HepG2 (cell line): ENCODE measurements at regions not wholly inside any gene's neighbourhood (a gene's known extent, or its start where the extent isn't known, plus 50 kb on each side); places are given as distances from the start of the nearest gene placed in this dataset.
A peak's percentile ranks its signal among the peaks of the same experiment; 100 is the strongest.

Source experiments
- AGO1 ChIP-seq: fragments of 200-400 bp; formaldehyde crosslinking; IDR thresholded peaks from 2 replicates; pipeline ENCODE4 v1.6.1; 2017; ENCODE audit warnings: mild to moderate bottlenecking, low read depth, low read length, moderate library complexity; ENCODE audit not compliant: poor library complexity, severe bottlenecking
- ARNTL ChIP-seq: sonication (generic); formaldehyde crosslinking; IDR thresholded peaks from 2 replicates; pipeline ENCODE4 v1.4.0; 2020; ENCODE audit warnings: mild to moderate bottlenecking, missing genetic modification reagents
- ATRX ChIP-seq: sonication (generic); formaldehyde crosslinking; IDR thresholded peaks from 2 replicates; pipeline ENCODE4 v1.4.0; 2020; ENCODE audit warnings: missing genetic modification reagents, borderline replicate concordance
- E2F1 ChIP-seq: sonication (generic); formaldehyde crosslinking; IDR thresholded peaks from 2 replicates; pipeline ENCODE4 v1.5.0; 2020; ENCODE audit warnings: missing genetic modification reagents
- ELF3 ChIP-seq: IDR thresholded peaks from 2 replicates; pipeline ENCODE4 v1.6.1; 2016; ENCODE audit warnings: missing genetic modification reagents, missing compliant biosample characterization
- GTF3A ChIP-seq: sonication (generic); formaldehyde crosslinking; conservative IDR thresholded peaks from 2 replicates; pipeline ENCODE4 v1.4.0; 2020; ENCODE audit warnings: mild to moderate bottlenecking, missing genetic modification reagents
- GZF1 ChIP-seq: sonication (generic); formaldehyde crosslinking; IDR thresholded peaks from 2 replicates; pipeline ENCODE4 v1.5.1; 2020; ENCODE audit warnings: mild to moderate bottlenecking, missing genetic modification reagents
- JUN ChIP-seq: sonication (generic); formaldehyde crosslinking; IDR thresholded peaks from 2 replicates; pipeline ENCODE4 v1.4.0; 2020; ENCODE audit warnings: mild to moderate bottlenecking, missing genetic modification reagents
- KDM1A ChIP-seq: IDR thresholded peaks from 2 replicates; pipeline ENCODE4 v1.6.1; 2016; ENCODE audit warnings: missing compliant biosample characterization
- KDM2A ChIP-seq: sonication (generic); formaldehyde crosslinking; IDR thresholded peaks from 2 replicates; pipeline ENCODE4 v1.4.0; 2020; ENCODE audit warnings: low read depth, missing genetic modification reagents, borderline replicate concordance
- KLF15 ChIP-seq: sonication (generic); formaldehyde crosslinking; IDR thresholded peaks from 2 replicates; pipeline ENCODE4 v1.8.1; 2023; ENCODE audit warnings: borderline replicate concordance, mild to moderate bottlenecking, inconsistent platforms, missing genetic modification reagents, mixed read lengths
- MIER3 ChIP-seq: IDR thresholded peaks from 2 replicates; pipeline ENCODE4 v1.6.1; 2016; ENCODE audit warnings: missing compliant biosample characterization, borderline replicate concordance
- PAXIP1 ChIP-seq: sonication (generic); formaldehyde crosslinking; conservative IDR thresholded peaks from 2 replicates; pipeline ENCODE4 v1.4.0; 2020; ENCODE audit warnings: mild to moderate bottlenecking, missing genetic modification reagents, moderate library complexity
- REL ChIP-seq: sonication (generic); formaldehyde crosslinking; conservative IDR thresholded peaks from 2 replicates; pipeline ENCODE4 v1.8.0; 2022; ENCODE audit warnings: mild to moderate bottlenecking, missing genetic modification reagents, moderate library complexity
- SIX4 ChIP-seq: sonication (generic); formaldehyde crosslinking; IDR thresholded peaks from 2 replicates; pipeline ENCODE4 v1.4.0; 2020; ENCODE audit warnings: missing genetic modification reagents
- SP5 ChIP-seq: IDR thresholded peaks from 2 replicates; pipeline ENCODE4 v1.6.1; 2016; ENCODE audit warnings: low read depth, borderline replicate concordance
- TRIM24 ChIP-seq: sonication (generic); formaldehyde crosslinking; IDR thresholded peaks from 2 replicates; pipeline ENCODE4 v1.8.0; 2022; ENCODE audit warnings: mild to moderate bottlenecking, missing genetic modification reagents
- ZBTB8A ChIP-seq: sonication (generic); formaldehyde crosslinking; IDR thresholded peaks from 2 replicates; pipeline ENCODE4 v1.4.0; 2020; ENCODE audit warnings: mild to moderate bottlenecking, low read depth, missing genetic modification reagents, borderline replicate concordance
- ZKSCAN1 ChIP-seq: fragments of 150-350 bp; IDR thresholded peaks from 2 replicates; pipeline ENCODE4 v1.6.1; 2014; ENCODE audit warnings: low read length
- ZNF280D ChIP-seq: sonication (generic); formaldehyde crosslinking; IDR thresholded peaks from 2 replicates; pipeline ENCODE4 v1.5.1; 2020; ENCODE audit warnings: mild to moderate bottlenecking, missing genetic modification reagents
- ZNF350 ChIP-seq: sonication (generic); formaldehyde crosslinking; IDR thresholded peaks from 2 replicates; pipeline ENCODE4 v1.4.0; 2020; ENCODE audit warnings: mild to moderate bottlenecking, low read depth, missing genetic modification reagents, borderline replicate concordance
- ZNF564 ChIP-seq: sonication (generic); formaldehyde crosslinking; IDR thresholded peaks from 2 replicates; pipeline ENCODE4 v1.8.1; 2023; ENCODE audit warnings: mild to moderate bottlenecking, missing genetic modification reagents
- ZNF660 ChIP-seq: sonication (generic); formaldehyde crosslinking; IDR thresholded peaks from 2 replicates; pipeline ENCODE4 v1.5.1; 2020; ENCODE audit warnings: mild to moderate bottlenecking, low read depth, missing genetic modification reagents, borderline replicate concordance
- ZZZ3 ChIP-seq: sonication (generic); formaldehyde crosslinking; IDR thresholded peaks from 2 replicates; pipeline ENCODE4 v1.4.0; 2020; ENCODE audit warnings: missing genetic modification reagents, mild to moderate bottlenecking, borderline replicate concordance

- TF ChIP-seq JUN (CRISPR knock-in tag): no peak
- TF ChIP-seq KLF15 (CRISPR knock-in tag): no peak
- no peak for TF ChIP-seq ZNF280D (CRISPR knock-in tag)
- peak; percentile 76 for TF ChIP-seq SIX4 (CRISPR knock-in tag)
- TF ChIP-seq AGO1: no peak
- TF ChIP-seq ARNTL: no peak
- TF ChIP-seq MIER3 (CRISPR knock-in tag): peak; percentile 64; the same call in 1 of the 2 replicates
- 0 out of 2 replicates have a peak, but pooled peaks have one; percentile 18 for TF ChIP-seq SP5 (CRISPR knock-in tag)
- no peak for TF ChIP-seq ZNF564 (CRISPR knock-in tag)
- TF ChIP-seq REL: no peak
- peak; percentile 59 for TF ChIP-seq PAXIP1 (CRISPR knock-in tag)
- no peak for TF ChIP-seq ZZZ3 (CRISPR knock-in tag)
- TF ChIP-seq KDM2A: peak; percentile 22; the same call in 1 of the 2 replicates
- no peak for TF ChIP-seq TRIM24 (CRISPR knock-in tag)
- TF ChIP-seq KDM1A (CRISPR knock-in tag): no peak
- no peak for TF ChIP-seq ZNF350
- no peak for TF ChIP-seq GZF1 (CRISPR knock-in tag)
- TF ChIP-seq ZNF660 (CRISPR knock-in tag): no peak
- peak; percentile 70 for TF ChIP-seq ELF3 (CRISPR knock-in tag)
- TF ChIP-seq ZKSCAN1: no peak
- TF ChIP-seq E2F1: no peak
- TF ChIP-seq ZBTB8A (CRISPR knock-in tag): no peak
- TF ChIP-seq ATRX (CRISPR knock-in tag): no peak
- no peak for TF ChIP-seq GTF3A (CRISPR knock-in tag)
These were observed 49.8 kb upstream of the LGALSL start (continued) for GRCh38 chr2:64404002-64404731.
